Colonic mucosa (tissue), 4 donors: ENCODE measurements at regions not wholly inside any gene's neighbourhood (a gene's known extent, or its start where the extent isn't known, plus 50 kb on each side); places are given as distances from the start of the nearest gene placed in this dataset.

Experiments used
- DNase-seq: peaks from one replicate; pipeline ENCODE4 v3.0.0-alpha.2; 2020
- H3K27ac ChIP-seq: fragments of 200-600 bp; one replicate; pipeline ENCODE4 v1.8.0; 2021
- H3K27me3 ChIP-seq: fragments of 200-600 bp; one replicate; pipeline ENCODE4 v1.8.0; 2021
- H3K36me3 ChIP-seq: fragments of 200-600 bp; one replicate; pipeline ENCODE4 v1.8.0; 2021
- H3K4me1 ChIP-seq: fragments of 200-600 bp; one replicate; pipeline ENCODE4 v1.8.0; 2021; ENCODE audit warnings: mild to moderate bottlenecking
- H3K4me3 ChIP-seq: fragments of 200-600 bp; one replicate; pipeline ENCODE4 v1.8.0; 2021
- H3K9ac ChIP-seq, 2 donors: one replicate each; pipeline ENCODE4 v1.7.0; 2013; ENCODE audit warnings: control low read depth in 2 of 2, low read depth in 2 of 2, low read length in 2 of 2
- H3K9me3 ChIP-seq: fragments of 200-600 bp; one replicate; pipeline ENCODE4 v1.8.0; 2021
- intact Hi-C: fragments of 100-400 bp; cut with DNase I; formaldehyde crosslinking; loops from one replicate; pipeline ENCODE4 v1.14.1; 2022
- TF ChIP-seq, protein P1 (sequence below): fragments of 200-600 bp; IDR thresholded peaks from one replicate; pipeline ENCODE4 v1.8.0; 2022; ENCODE audit warnings: antibody characterized with exemption, mild to moderate bottlenecking
- donor health status: healthy.
- donor health status: DM: no; HTN: no; CAD: no.
- donor health status: DM: no; HTN: no; CAD: no.

DNA sequence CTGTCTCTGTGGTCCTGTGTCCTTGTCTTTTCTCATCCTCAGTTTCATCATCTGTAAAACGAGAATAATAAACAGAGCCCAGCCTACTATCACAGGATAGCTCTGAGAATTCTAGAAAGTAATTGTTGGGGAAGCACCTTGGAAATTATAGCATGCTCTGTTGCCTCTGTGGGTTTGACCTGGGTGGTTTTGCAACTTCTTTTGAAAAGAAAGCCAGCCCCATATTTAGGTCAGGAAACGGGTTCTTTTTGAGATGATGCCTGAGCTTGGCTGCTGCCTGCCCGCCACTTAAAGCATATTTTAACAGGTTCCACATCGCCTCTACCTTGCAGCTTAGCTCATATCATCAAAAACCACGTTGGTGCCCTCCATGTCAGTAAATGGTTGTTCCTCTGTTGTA lies 111.1 kb downstream of the TLR4 start:
- TF ChIP-seq, protein P1, sequence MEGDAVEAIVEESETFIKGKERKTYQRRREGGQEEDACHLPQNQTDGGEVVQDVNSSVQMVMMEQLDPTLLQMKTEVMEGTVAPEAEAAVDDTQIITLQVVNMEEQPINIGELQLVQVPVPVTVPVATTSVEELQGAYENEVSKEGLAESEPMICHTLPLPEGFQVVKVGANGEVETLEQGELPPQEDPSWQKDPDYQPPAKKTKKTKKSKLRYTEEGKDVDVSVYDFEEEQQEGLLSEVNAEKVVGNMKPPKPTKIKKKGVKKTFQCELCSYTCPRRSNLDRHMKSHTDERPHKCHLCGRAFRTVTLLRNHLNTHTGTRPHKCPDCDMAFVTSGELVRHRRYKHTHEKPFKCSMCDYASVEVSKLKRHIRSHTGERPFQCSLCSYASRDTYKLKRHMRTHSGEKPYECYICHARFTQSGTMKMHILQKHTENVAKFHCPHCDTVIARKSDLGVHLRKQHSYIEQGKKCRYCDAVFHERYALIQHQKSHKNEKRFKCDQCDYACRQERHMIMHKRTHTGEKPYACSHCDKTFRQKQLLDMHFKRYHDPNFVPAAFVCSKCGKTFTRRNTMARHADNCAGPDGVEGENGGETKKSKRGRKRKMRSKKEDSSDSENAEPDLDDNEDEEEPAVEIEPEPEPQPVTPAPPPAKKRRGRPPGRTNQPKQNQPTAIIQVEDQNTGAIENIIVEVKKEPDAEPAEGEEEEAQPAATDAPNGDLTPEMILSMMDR: no peak
- Histone ChIP-seq H3K4me3 (no peak overlapping the region), H3K27ac (no peak overlapping the region), H3K9me3 (no peaks in the 10 kb centered on the region), H3K9ac (no peak overlapping the region), H3K4me1 (no peaks in the 10 kb centered on the region), H3K27me3 (no peaks in the 10 kb centered on the region), H3K36me3 (no peaks in the 10 kb centered on the region)
- DNase-seq: no peak
- intact Hi-C loops: no loop called here

DNA sequence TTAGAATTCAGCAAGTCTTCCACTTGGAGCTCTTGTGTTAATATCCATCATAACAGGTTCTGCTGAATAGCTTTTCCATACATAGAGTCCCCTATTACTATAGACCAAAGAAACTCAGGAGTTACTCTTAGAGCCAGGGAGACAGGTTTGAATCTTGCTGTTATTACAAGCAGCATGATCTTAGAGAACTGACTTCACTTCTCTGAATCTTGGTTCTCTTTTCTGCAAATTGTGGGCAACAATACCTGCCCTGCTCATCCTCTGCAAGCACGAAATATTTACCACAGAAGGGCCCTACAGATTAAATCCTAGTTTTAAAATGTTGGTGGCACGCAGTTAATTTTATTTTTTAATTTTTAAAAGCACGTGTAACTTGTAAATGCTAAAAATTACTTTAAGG lies 111.7 kb downstream of the TLR4 start:
- no peaks in the 10 kb centered on the region for H3K9me3 ChIP-seq
- no peak for DNase-seq
- no peaks in the 10 kb centered on the region for H3K36me3 ChIP-seq
- H3K27me3 ChIP-seq: no peaks in the 10 kb centered on the region
- no peaks in the 10 kb centered on the region for H3K4me1 ChIP-seq
- TF ChIP-seq, protein P1: no peak
- H3K4me3 ChIP-seq: no peak overlapping the region
- no peak overlapping the region for H3K9ac ChIP-seq
- H3K27ac ChIP-seq: no peak overlapping the region
- intact Hi-C loops: no loop called here

DNA sequence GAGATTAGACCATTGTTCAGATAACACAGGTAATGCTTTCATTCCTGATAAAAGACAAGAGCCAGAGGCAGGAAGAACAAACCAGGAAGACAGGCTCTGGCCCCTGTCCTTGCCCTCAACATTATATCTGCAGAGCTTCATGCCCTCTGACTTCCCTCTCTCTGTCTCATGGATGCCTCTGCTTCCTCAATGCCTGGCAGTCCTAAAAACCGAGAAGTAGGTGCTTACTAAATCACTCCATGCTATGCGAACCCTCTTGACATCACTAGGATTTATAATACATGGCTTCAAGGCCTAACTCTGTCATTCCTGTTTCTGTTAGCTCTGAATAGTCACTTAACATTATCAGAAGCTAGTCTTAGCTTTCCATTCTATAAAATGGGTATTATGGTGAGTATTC lies 117.8 kb downstream of the TLR4 start:
- Histone ChIP-seq H3K4me3 (no peak overlapping the region), H3K27me3 (no peaks in the 10 kb centered on the region), H3K4me1 (no peaks in the 10 kb centered on the region), H3K9me3 (no peaks in the 10 kb centered on the region), H3K27ac (no peak overlapping the region), H3K9ac (no peak overlapping the region), H3K36me3 (no peaks in the 10 kb centered on the region)
- intact Hi-C loops: no loop called here
- TF ChIP-seq, protein P1: no peak
- DNase-seq: no peak

DNA sequence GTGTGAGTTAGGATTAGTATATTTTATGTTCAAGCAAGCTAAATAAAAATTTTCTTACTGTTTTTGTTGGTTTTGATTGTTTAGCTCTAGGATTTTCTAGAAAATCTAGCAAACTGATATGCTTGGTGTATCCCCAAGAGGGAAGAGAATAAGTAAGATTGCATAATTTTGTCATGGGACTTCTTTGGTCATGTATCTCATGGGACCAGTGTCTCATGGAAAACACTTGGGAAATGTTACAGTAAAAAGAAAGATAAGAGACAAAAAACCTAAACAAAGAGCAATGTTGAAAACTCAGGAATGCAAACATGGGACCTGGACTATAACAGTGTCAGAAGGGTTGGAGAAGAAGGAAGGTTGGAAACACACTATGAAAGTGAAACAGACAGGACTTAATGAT lies 119.4 kb downstream of the TLR4 start:
- TF ChIP-seq, protein P1: no peak

DNA sequence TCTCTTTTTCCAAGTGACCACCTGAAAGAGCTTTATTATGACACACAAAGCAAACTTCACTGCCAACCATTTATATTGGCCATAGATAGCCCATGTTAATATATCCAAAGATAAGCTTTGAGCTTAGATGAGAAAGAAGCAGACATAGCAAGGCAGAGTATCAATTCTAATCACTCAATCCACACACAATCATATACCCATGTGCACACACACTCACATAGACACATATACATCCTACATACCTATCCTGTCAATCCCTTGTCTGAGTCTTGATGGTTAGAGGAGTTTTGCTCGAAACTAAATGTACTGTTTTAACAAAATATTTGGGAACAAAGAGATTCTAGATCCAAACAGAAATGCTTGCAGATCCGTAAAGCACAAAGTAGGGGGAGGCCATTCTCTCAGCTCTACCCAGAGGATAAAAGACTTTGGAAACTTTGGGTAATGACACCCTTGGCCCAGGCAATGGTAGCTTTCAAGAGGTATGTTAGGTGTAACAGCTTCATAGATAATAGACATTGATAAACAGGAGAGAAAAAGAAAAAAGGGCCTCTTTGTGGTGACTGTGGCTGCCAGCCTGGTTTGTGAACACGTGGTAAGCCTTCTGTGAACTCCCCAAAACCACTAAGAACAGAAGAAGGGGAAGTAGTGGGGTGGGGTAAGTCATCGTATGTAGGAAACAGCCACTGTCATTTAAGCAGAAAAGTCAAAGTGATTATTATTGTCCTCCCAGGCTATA lies 121.6 kb downstream of the TLR4 start:
- DNase-seq: no peak
- no peaks in the 10 kb centered on the region for H3K36me3 ChIP-seq
- no peaks in the 10 kb centered on the region for H3K27me3 ChIP-seq
- intact Hi-C loops: no loop called here
- no peaks in the 10 kb centered on the region for H3K9me3 ChIP-seq
- H3K4me3 ChIP-seq: no peak overlapping the region
- no peak overlapping the region for H3K27ac ChIP-seq
- no peaks in the 10 kb centered on the region for H3K4me1 ChIP-seq
- no peak overlapping the region for H3K9ac ChIP-seq
- TF ChIP-seq, protein P1: no peak

More for the DNA sequence above, 119.4 kb downstream of the TLR4 start:
- Histone ChIP-seq H3K27ac (no peak overlapping the region), H3K9me3 (no peaks in the 10 kb centered on the region), H3K4me3 (no peak overlapping the region), H3K4me1 (no peaks in the 10 kb centered on the region), H3K9ac (no peak overlapping the region), H3K36me3 (no peaks in the 10 kb centered on the region), H3K27me3 (no peaks in the 10 kb centered on the region)
- intact Hi-C loops: no loop called here
- DNase-seq: no peak
